HAP-1 (cell line): ENCODE measurements at regions not wholly inside any gene's neighbourhood (a gene's known extent, or its start where the extent isn't known, plus 50 kb on each side); places are given as distances from the start of the nearest gene placed in this dataset.
A peak's percentile ranks its signal among the peaks of the same experiment; 100 is the strongest.
"Not testable (repeated sequence)": the region's sequence is repeated elsewhere in the genome, so short reads cannot be mapped to it uniquely, and the experiment has no call there.

ENCODE experiments used
- DNase-seq, 2 experiments: peaks; one replicate each; pipeline ENCODE4 v3.0.0-alpha.2; 2016 to 2020; ENCODE audit warnings: low spot score in 2 of 2
- H3K27me3 ChIP-seq: fragments of 250-450 bp; sonication (Bioruptor Pico); 2 replicates; pipeline ENCODE4 v1.5.1; 2020; ENCODE audit warnings: low read depth, mild to moderate bottlenecking, moderate library complexity
- H3K36me3 ChIP-seq: fragments of 250-450 bp; sonication (Bioruptor Pico); replicated peaks from 2 replicates; pipeline ENCODE4 v1.5.1; 2020; ENCODE audit warnings: mild to moderate bottlenecking
- H3K4me1 ChIP-seq: fragments of 250-450 bp; sonication (Bioruptor Pico); 2 replicates; pipeline ENCODE4 v1.5.1; 2020; ENCODE audit warnings: mild to moderate bottlenecking
- H3K4me3 ChIP-seq: fragments of 250-450 bp; sonication (Bioruptor Pico); 2 replicates; pipeline ENCODE4 v1.5.1; 2020; ENCODE audit warnings: mild to moderate bottlenecking, moderate library complexity
- H3K9me3 ChIP-seq: fragments of 250-450 bp; sonication (Bioruptor Pico); 2 replicates; pipeline ENCODE4 v1.5.1; 2020; ENCODE audit warnings: mild to moderate bottlenecking, moderate library complexity
- in situ Hi-C: fragments of 300-500 bp; cut with MboI; formaldehyde crosslinking; loops from 3 replicates; pipeline ENCODE4 v1.14.3; 2020; ENCODE audit warnings: low sequenced_read_pairs, inconsistent platforms, mixed read lengths

DNA sequence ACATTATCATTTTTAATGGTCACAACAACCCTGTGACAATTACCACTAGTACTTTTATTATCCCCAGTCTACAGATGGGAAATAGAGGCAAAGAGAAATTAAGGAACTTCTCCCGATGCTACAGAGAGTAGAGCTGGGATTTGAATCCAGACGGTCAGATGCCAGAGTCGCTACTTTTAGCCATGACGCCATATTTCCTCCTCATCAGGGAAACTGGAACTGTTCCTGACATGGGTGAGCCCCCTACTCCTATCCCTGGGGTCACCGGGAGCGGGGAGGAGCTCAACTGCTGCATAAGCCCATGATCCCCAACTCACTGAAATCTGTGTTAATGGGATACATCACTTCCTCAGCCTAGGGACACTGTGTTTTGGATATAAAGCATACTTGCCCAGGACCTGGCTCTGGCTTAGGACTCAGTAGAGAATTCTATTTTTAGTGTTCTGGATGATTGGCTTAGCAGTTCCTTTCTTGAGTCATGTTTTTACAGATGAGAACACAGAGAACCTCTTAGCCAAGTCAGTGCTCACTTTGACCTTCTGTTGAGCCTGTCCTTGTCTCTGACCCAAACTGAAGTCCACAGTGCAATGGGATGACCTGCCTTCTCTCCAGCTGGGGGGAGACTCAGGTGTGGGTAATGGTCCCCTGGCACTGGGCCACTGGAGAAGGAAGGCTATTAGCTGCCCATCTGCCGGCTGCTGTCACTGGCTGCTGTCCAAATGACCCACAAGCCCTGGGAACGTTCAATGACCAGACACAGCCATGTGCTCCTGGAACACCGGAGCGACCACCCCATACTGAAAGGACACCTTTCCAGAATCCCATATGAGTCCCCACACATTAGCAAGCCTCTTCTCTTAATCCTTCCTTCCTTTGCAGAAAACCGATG lies 90.8 kb upstream of the SHISA3 start:
- no peaks in the 10 kb centered on the region for H3K36me3 ChIP-seq
- H3K27me3 ChIP-seq = no peaks in the 10 kb centered on the region
- DNase-seq = no peak
- no peaks in the 10 kb centered on the region for H3K9me3 ChIP-seq
- H3K4me3 ChIP-seq = no peak overlapping the region
- H3K4me1 ChIP-seq = peaks cover 32% of the 10 kb centered on the region
- in situ Hi-C loops = no loop called here

GRCh38 chr4:42308247-42308646 lies 89.0 kb upstream of the SHISA3 start:
- no peak overlapping the region for H3K4me3 ChIP-seq
- H3K4me1 ChIP-seq = peaks cover 23% of the 10 kb centered on the region
- H3K27me3 ChIP-seq = no peaks in the 10 kb centered on the region
- DNase-seq = no peak
- no peaks in the 10 kb centered on the region for H3K36me3 ChIP-seq
- in situ Hi-C loops = no loop called here
- no peaks in the 10 kb centered on the region for H3K9me3 ChIP-seq

GRCh38 chr4:42309361-42310260 lies 87.7 kb upstream of the SHISA3 start:
- Histone ChIP-seq H3K4me1 (peaks cover 23% of the 10 kb centered on the region), H3K36me3 (no peaks in the 10 kb centered on the region), H3K27me3 (no peaks in the 10 kb centered on the region), H3K4me3 (no peak overlapping the region), H3K9me3 (0 out of 2 replicates have a peak, but pooled peaks cover 7% of the 10 kb centered on the region)
- in situ Hi-C loops = no loop called here
- DNase-seq = no peak

- H3K4me1 ChIP-seq = peaks cover 23% of the 10 kb centered on the region
- peak; percentile 16 to 68 for DNase-seq
- H3K36me3 ChIP-seq = no peaks in the 10 kb centered on the region
- H3K4me3 ChIP-seq = no peak overlapping the region
- H3K27me3 ChIP-seq = no peaks in the 10 kb centered on the region
- 0 out of 2 replicates have a peak, but pooled peaks cover 7% of the 10 kb centered on the region for H3K9me3 ChIP-seq
- in situ Hi-C loops = no loop called here
Observed at GRCh38 chr4:42310358-42310757, 86.9 kb upstream of the SHISA3 start.

DNA sequence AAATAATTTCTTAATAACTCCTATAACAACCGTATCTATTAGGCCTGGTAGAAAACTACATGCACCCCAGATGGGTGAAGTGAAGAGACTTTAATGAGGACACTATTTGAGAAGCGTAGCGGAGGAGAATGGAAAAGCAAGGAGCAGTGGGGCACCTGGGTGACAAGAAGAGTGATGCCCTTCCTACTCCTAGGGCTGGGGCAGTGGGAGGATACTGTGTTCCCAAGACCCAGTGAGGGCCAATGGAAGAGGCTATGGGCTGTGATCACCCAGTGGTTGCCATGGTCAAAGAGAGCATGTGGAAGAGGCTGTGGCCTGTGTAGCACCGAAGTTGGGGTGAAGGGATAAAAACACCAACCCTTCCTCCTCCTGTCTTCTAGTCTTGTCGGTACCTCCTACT lies 86.5 kb upstream of the SHISA3 start:
- no peak overlapping the region for H3K4me3 ChIP-seq
- no peaks in the 10 kb centered on the region for H3K27me3 ChIP-seq
- in situ Hi-C loops = no loop called here
- no peak for DNase-seq
- H3K4me1 ChIP-seq = peaks cover 23% of the 10 kb centered on the region
- H3K36me3 ChIP-seq = no peaks in the 10 kb centered on the region
- H3K9me3 ChIP-seq = 0 out of 2 replicates have a peak, but pooled peaks cover 7% of the 10 kb centered on the region

DNA sequence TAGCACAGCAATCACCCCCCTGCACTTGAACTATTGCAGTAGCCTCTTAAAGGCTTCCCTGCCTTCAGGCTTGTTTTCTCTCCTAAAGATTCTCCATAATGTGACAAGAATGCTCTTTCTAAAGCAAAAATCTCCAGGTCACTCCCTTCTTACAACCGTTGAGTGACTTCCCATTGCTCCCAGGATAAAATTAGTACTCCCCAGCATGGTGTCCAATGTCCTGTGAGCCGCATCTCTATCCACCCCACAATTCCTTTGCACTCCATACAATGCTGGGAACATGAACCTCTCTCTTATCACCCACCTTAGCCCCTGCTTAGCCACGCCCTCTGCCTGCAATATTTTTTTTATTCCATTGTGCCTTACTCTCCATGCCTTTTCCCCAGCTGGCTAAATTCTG lies 85.7 kb upstream of the SHISA3 start:
- H3K36me3 ChIP-seq = no peaks in the 10 kb centered on the region
- no peak overlapping the region for H3K4me3 ChIP-seq
- no peaks in the 10 kb centered on the region for H3K27me3 ChIP-seq
- in situ Hi-C loops = no loop called here
- H3K9me3 ChIP-seq = 0 out of 2 replicates have a peak, but pooled peaks cover 7% of the 10 kb centered on the region
- peak in 1 of 2 experiments; percentile 11 for DNase-seq
- peaks cover 23% of the 10 kb centered on the region for H3K4me1 ChIP-seq

- H3K9me3 ChIP-seq, H3K27me3 ChIP-seq, H3K4me3 ChIP-seq, in situ Hi-C loops, H3K36me3 ChIP-seq, DNase-seq: not testable (repeated sequence)
- H3K4me1 ChIP-seq = peaks cover 23% of the 10 kb centered on the region
Observed at GRCh38 chr4:42313420-42313819, 83.9 kb upstream of the SHISA3 start.

DNA sequence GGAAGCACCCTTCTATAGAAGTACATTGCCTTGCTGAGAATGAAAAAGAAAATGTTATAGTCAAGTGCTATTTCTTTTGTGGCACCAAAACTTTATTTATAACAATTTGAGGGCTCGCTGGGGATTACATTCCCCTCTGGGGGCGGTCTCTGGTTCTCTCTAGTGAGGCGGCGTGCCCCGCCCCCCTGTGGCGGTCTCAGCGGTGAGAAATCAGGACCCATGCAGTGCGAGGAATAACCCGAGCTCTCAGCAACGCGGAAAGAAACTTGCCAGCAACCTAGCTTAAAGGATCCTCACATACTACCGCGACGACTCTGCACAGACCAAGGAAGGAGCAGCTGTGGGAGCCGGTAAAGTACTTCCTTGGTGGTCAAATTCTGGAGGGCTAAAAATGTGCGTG lies 83.4 kb upstream of the SHISA3 start:
- Histone ChIP-seq H3K9me3 (0 out of 2 replicates have a peak, but pooled peaks cover 7% of the 10 kb centered on the region), H3K27me3 (no peaks in the 10 kb centered on the region), H3K4me1 (peaks cover 23% of the 10 kb centered on the region), H3K36me3 (no peaks in the 10 kb centered on the region), H3K4me3 (no peak overlapping the region)
- in situ Hi-C loops = no loop called here
- DNase-seq = no peak

- no peaks in the 10 kb centered on the region for H3K36me3 ChIP-seq
- H3K27me3 ChIP-seq = no peaks in the 10 kb centered on the region
- 0 out of 2 replicates have a peak, but pooled peaks cover 7% of the 10 kb centered on the region for H3K9me3 ChIP-seq
- DNase-seq = no peak
- peaks cover 16% of the 10 kb centered on the region for H3K4me1 ChIP-seq
- no peak overlapping the region for H3K4me3 ChIP-seq
- in situ Hi-C loops = no loop called here
Observed at GRCh38 chr4:42315231-42315630, 82.1 kb upstream of the SHISA3 start.

DNA sequence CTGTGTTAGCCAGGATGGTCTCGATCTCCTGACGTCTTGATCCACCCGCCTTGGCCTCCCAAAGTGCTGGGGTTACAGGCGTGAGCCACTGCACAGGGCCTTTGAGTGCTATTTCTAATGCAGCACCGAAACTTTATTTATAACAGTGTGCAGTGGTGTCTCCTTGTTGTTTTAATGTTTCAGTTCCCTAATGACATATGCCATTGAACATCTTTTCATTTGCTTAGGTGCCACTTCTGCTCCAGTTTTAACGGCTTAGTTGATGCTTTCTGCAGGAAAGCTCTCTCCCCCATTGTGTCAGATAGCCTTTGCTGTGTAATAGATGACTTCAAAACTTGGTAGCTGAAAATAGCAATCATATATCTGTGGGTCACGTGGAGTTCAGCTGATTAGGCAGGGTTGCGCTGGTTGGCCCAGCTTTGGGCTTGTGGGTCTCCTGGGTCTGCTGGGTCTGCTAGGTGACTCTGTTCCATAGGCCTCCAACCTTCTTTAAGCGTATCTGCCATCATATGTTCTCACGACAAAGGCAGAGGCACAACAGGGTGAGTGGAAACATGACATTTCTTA lies 76.4 kb upstream of the SHISA3 start:
- Histone ChIP-seq H3K27me3 (no peaks in the 10 kb centered on the region), H3K4me3 (no peak overlapping the region), H3K4me1 (no peaks in the 10 kb centered on the region), H3K9me3 (no peaks in the 10 kb centered on the region), H3K36me3 (no peaks in the 10 kb centered on the region)
- no peak for DNase-seq
- in situ Hi-C loops = no loop called here

GRCh38 chr4:42326040-42326439 lies 71.2 kb upstream of the SHISA3 start:
- DNase-seq = no peak
- H3K36me3 ChIP-seq = no peaks in the 10 kb centered on the region
- H3K9me3 ChIP-seq = no peaks in the 10 kb centered on the region
- no peaks in the 10 kb centered on the region for H3K27me3 ChIP-seq
- in situ Hi-C loops = no loop called here
- H3K4me3 ChIP-seq = no peak overlapping the region
- H3K4me1 ChIP-seq = peaks cover 4% of the 10 kb centered on the region; the same call in 1 of the 2 replicates

DNA sequence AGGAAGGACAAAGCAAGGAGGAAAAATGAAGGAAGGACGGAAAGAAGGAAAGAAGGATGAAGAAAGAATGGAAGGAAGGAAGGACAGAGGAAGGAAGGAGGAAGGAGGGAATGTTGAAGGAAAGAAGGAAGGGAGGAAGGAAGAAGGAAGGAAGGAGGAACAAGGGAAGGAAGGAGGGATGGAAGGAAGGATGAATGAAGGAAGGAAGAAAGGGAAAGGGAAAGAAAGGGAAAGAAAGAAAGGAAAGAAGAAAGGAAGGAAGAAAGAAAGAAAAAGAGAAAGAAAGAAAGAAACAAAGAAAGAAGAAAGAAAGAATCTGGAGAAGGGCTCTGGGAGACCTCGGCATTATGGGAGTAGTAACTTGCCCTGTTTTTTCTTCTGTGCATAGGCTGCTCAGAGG lies 70.8 kb upstream of the SHISA3 start:
- in situ Hi-C loops = no loop called here
- no peak for DNase-seq
- H3K36me3 ChIP-seq = no peaks in the 10 kb centered on the region

DNA sequence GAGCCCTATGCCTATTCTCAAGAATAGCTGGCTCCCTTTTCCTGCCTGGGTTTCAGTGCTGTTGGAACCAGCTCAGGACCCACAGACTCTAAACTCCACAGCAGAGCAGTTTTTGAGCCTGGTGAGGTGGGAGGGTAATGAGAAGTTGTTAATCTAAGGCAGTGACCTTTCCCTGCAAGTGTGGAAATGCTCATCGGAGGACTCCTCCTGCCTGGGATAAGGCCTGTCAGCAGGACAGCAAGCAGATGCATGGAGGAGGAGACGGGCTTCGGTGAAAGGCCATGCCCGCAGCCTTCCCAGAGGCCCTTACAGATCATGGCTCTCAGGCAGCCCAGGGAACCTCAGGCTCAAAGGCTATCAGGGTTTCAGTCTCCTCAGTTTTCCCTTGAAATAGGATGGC lies 70.0 kb upstream of the SHISA3 start:
- peaks cover 4% of the 10 kb centered on the region; the same call in 1 of the 2 replicates for H3K4me1 ChIP-seq
- H3K36me3 ChIP-seq = no peaks in the 10 kb centered on the region
- no peak for DNase-seq
- in situ Hi-C loops = no loop called here
- no peak overlapping the region for H3K4me3 ChIP-seq
- H3K27me3 ChIP-seq = no peaks in the 10 kb centered on the region
- no peaks in the 10 kb centered on the region for H3K9me3 ChIP-seq

More for the DNA sequence above, 70.8 kb upstream of the SHISA3 start:
- H3K4me3 ChIP-seq = no peak overlapping the region
- H3K27me3 ChIP-seq = no peaks in the 10 kb centered on the region
- peaks cover 4% of the 10 kb centered on the region; the same call in 1 of the 2 replicates for H3K4me1 ChIP-seq
- H3K9me3 ChIP-seq = no peaks in the 10 kb centered on the region
